ENCODE measurements at regions not wholly inside any gene's neighbourhood (a gene's known extent, or its start where the extent isn't known, plus 50 kb on each side); places are given as distances from the start of the nearest gene placed in this dataset.

GRCh38 chr4:27343411-27343810, 482.8 kb downstream of the STIM2 start:
- intact Hi-C loops (cut with micrococcal nuclease; ENCODE audit: unreplicated experiment) (no loop called here), in situ Hi-C loops (cut with HindIII; ENCODE audit: low pct_unique_long_range_greater_than_20kb, low sequenced_read_pairs) (no loop called here)
- no TSS peak for BruUV-seq (replicated peaks)
- no peaks in the 10 kb centered on the region for H3K36me3 ChIP-seq (ENCODE audit: control insufficient read depth, insufficient read depth, low read length)
- H3K27ac ChIP-seq (ENCODE audit: low read length): no peak overlapping the region
- H3K4me1 ChIP-seq (ENCODE audit: control insufficient read depth, insufficient read depth, low read length): no peaks in the 10 kb centered on the region
- no peak overlapping the region for H3K4me3 ChIP-seq (ENCODE audit: low read depth in 2 of 2, low read length in 2 of 2)
- H3K27me3 ChIP-seq (ENCODE audit: control insufficient read depth, insufficient read depth, low read length): no peaks in the 10 kb centered on the region
- no peak for TF ChIP-seq SIN3A (IDR thresholded peaks at IDR 0.05; ENCODE audit: borderline replicate concordance, insufficient read depth, low read depth, low read length)
- no peak for TF ChIP-seq POLR2AphosphoS5 (IDR thresholded peaks at IDR 0.05; ENCODE audit: low read depth, low read length)
- no peak for TF ChIP-seq REST (IDR thresholded peaks at IDR 0.05; ENCODE audit: insufficient read depth in 1 of 2, low read depth in 2 of 2, low read length in 1 of 2)
- no peak for TF ChIP-seq TCF7L2 (IDR thresholded peaks at IDR 0.05; ENCODE audit: low read depth, low read length)
- TF ChIP-seq CTCF (IDR thresholded peaks at IDR 0.05): no peak
- DNase-seq (ENCODE audit: low read depth, low spot score) (no peak), ATAC-seq (no peak)
- ChIA-PET CTCF (no interaction called here), POLR2A (no interaction called here)
- no peaks in the 10 kb centered on the region for H3K9me3 ChIP-seq (ENCODE audit: control insufficient read depth, insufficient read depth, low read depth, low read length)

- TF ChIP-seq TCF7L2 (IDR thresholded peaks at IDR 0.05; ENCODE audit: low read depth, low read length) (no peak), CTCF (IDR thresholded peaks at IDR 0.05) (no peak), POLR2AphosphoS5 (IDR thresholded peaks at IDR 0.05; ENCODE audit: low read depth, low read length) (no peak), REST (IDR thresholded peaks at IDR 0.05; ENCODE audit: insufficient read depth in 1 of 2, low read depth in 2 of 2, low read length in 1 of 2) (no peak), SIN3A (IDR thresholded peaks at IDR 0.05; ENCODE audit: borderline replicate concordance, insufficient read depth, low read depth, low read length) (no peak)
- Histone ChIP-seq H3K9me3 (ENCODE audit: control insufficient read depth, insufficient read depth, low read depth, low read length) (no peaks in the 10 kb centered on the region), H3K4me3 (ENCODE audit: low read depth in 2 of 2, low read length in 2 of 2) (no peak overlapping the region), H3K4me1 (ENCODE audit: control insufficient read depth, insufficient read depth, low read length) (no peaks in the 10 kb centered on the region), H3K27me3 (ENCODE audit: control insufficient read depth, insufficient read depth, low read length) (no peaks in the 10 kb centered on the region), H3K27ac (ENCODE audit: low read length) (no peak overlapping the region), H3K36me3 (ENCODE audit: control insufficient read depth, insufficient read depth, low read length) (no peaks in the 10 kb centered on the region)
- ChIA-PET POLR2A (no interaction called here), CTCF (no interaction called here)
- DNase-seq (ENCODE audit: low read depth, low spot score): no peak
- intact Hi-C loops (cut with micrococcal nuclease; ENCODE audit: unreplicated experiment) (no loop called here), in situ Hi-C loops (cut with HindIII; ENCODE audit: low pct_unique_long_range_greater_than_20kb, low sequenced_read_pairs) (no loop called here)
- no TSS peak for BruUV-seq (replicated peaks)
- no peak for ATAC-seq
Measured at GRCh38 chr4:27350161-27350560, 489.5 kb downstream of the STIM2 start.

All from Panc1 (cell line).